Lower lobe of right lung (tissue), 2 donors: ENCODE measurements at regions not wholly inside any gene's neighbourhood (a gene's known extent, or its start where the extent isn't known, plus 50 kb on each side); places are given as distances from the start of the nearest gene placed in this dataset.
A peak's percentile ranks its signal among the peaks of the same experiment; 100 is the strongest.

Experiments
- ATAC-seq, 2 donors: fragments of 200-7000 bp; cut with Tn5 transposase; one replicate each; pipeline ENCODE4 v1.9.1; 2020 to 2022; ENCODE audit warnings: mild to moderate bottlenecking in 2 of 2, moderate library complexity in 2 of 2
- DNase-seq: peaks from one replicate; pipeline ENCODE4 v3.0.0-alpha.2; 2020
- H3K27ac ChIP-seq: fragments of 200-600 bp; one replicate; pipeline ENCODE4 v1.8.0; 2022
- H3K27me3 ChIP-seq: fragments of 200-600 bp; one replicate; pipeline ENCODE4 v1.8.0; 2022; ENCODE audit warnings: low read depth
- H3K36me3 ChIP-seq: fragments of 200-600 bp; one replicate; pipeline ENCODE4 v1.8.0; 2022; ENCODE audit warnings: mild to moderate bottlenecking
- H3K4me1 ChIP-seq: fragments of 200-600 bp; one replicate; pipeline ENCODE4 v1.8.0; 2022
- H3K4me3 ChIP-seq: fragments of 200-600 bp; one replicate; pipeline ENCODE4 v1.8.0; 2022; ENCODE audit warnings: mild to moderate bottlenecking
- H3K9me3 ChIP-seq: fragments of 200-600 bp; one replicate; pipeline ENCODE4 v1.8.0; 2022
- CTCF ChIP-seq: fragments of 200-600 bp; IDR thresholded peaks from one replicate; pipeline ENCODE4 v1.8.0; 2022; ENCODE audit warnings: antibody characterized with exemption, mild to moderate bottlenecking
- intact Hi-C: fragments of 100-400 bp; cut with DNase I; formaldehyde crosslinking; loops from one replicate; pipeline ENCODE4 v1.11.0; 2022
- donor health status: DM: no; HTN: yes; CAD: no; lungs with severe emphysema.

GRCh38 chr16:74071996-74072535 is 224.5 kb upstream of the PSMD7 start:
- no peak overlapping the region for H3K4me3 ChIP-seq
- no peaks in the 10 kb centered on the region for H3K36me3 ChIP-seq
- H3K9me3 ChIP-seq, result peaks cover 4% of the 10 kb centered on the region
- intact Hi-C loops, result no loop called here
- no peak for TF ChIP-seq CTCF
- H3K4me1 ChIP-seq, result no peaks in the 10 kb centered on the region
- ATAC-seq, result peak in 1 of 2 donors; percentile 19
- H3K27ac ChIP-seq, result no peak overlapping the region
- no peak for DNase-seq
- H3K27me3 ChIP-seq, result no peaks in the 10 kb centered on the region

- intact Hi-C loops, result no loop called here
- Histone ChIP-seq H3K4me1 (no peaks in the 10 kb centered on the region), H3K36me3 (no peaks in the 10 kb centered on the region), H3K27me3 (no peaks in the 10 kb centered on the region), H3K27ac (no peak overlapping the region), H3K4me3 (no peak overlapping the region), H3K9me3 (peaks cover 4% of the 10 kb centered on the region)
- no peak for TF ChIP-seq CTCF
- DNase-seq, result no peak
- no peak for ATAC-seq
Measured at GRCh38 chr16:74070237-74070636, 226.4 kb upstream of the PSMD7 start.

- ATAC-seq, result no peak
- intact Hi-C loops, result no loop called here
- Histone ChIP-seq H3K27me3 (no peaks in the 10 kb centered on the region), H3K9me3 (no peaks in the 10 kb centered on the region), H3K4me1 (no peaks in the 10 kb centered on the region), H3K4me3 (no peak overlapping the region), H3K27ac (no peak overlapping the region), H3K36me3 (no peaks in the 10 kb centered on the region)
- DNase-seq, result no peak
- TF ChIP-seq CTCF, result no peak
Measured at GRCh38 chr16:74064120-74064735, 232.4 kb upstream of the PSMD7 start.

GRCh38 chr16:74053826-74054225 is 242.8 kb upstream of the PSMD7 start:
- Histone ChIP-seq H3K4me1 (no peaks in the 10 kb centered on the region), H3K27ac (no peak overlapping the region), H3K36me3 (no peaks in the 10 kb centered on the region), H3K27me3 (no peaks in the 10 kb centered on the region), H3K4me3 (no peak overlapping the region), H3K9me3 (no peaks in the 10 kb centered on the region)
- intact Hi-C loops, result no loop called here
- TF ChIP-seq CTCF, result no peak
- ATAC-seq (no peak), DNase-seq (no peak)

- DNase-seq, result no peak
- ATAC-seq, result no peak
- Histone ChIP-seq H3K9me3 (no peaks in the 10 kb centered on the region), H3K27me3 (no peaks in the 10 kb centered on the region), H3K27ac (no peak overlapping the region), H3K4me1 (no peaks in the 10 kb centered on the region), H3K4me3 (no peak overlapping the region), H3K36me3 (no peaks in the 10 kb centered on the region)
- no peak for TF ChIP-seq CTCF
- intact Hi-C loops, result no loop called here
Measured at GRCh38 chr16:74053312-74053711, 243.3 kb upstream of the PSMD7 start.
